Left ventricle myocardium inferior (tissue), 1 donor: ENCODE measurements at regions not wholly inside any gene's neighbourhood (a gene's known extent, or its start where the extent isn't known, plus 50 kb on each side); places are given as distances from the start of the nearest gene placed in this dataset.

Experiments used
- DNase-seq: peaks from one replicate; pipeline ENCODE4 v3.0.0-alpha.2; 2020
- H3K27ac ChIP-seq: fragments of 200-600 bp; replicated peaks from 2 replicates; pipeline ENCODE4 v1.8.0; 2021
- H3K27me3 ChIP-seq: fragments of 200-600 bp; 2 replicates; pipeline ENCODE4 v1.8.0; 2021; ENCODE audit warnings: low read depth
- H3K36me3 ChIP-seq: fragments of 200-600 bp; 2 replicates; pipeline ENCODE4 v1.8.0; 2021
- H3K4me1 ChIP-seq: fragments of 200-600 bp; 2 replicates; pipeline ENCODE4 v1.8.0; 2021
- H3K4me3 ChIP-seq: fragments of 200-600 bp; 2 replicates; pipeline ENCODE4 v1.8.0; 2021; ENCODE audit warnings: mild to moderate bottlenecking, moderate library complexity
- H3K9me3 ChIP-seq: fragments of 200-600 bp; replicated peaks from 2 replicates; pipeline ENCODE4 v1.8.0; 2021
- intact Hi-C: fragments of 100-400 bp; cut with micrococcal nuclease; formaldehyde crosslinking; loops from one replicate; pipeline ENCODE4 v1.11.0; 2022
- TF ChIP-seq, protein P1 (sequence below): fragments of 200-600 bp; IDR thresholded peaks from 2 replicates; pipeline ENCODE4 v1.8.0; 2021; ENCODE audit warnings: antibody characterized with exemption, mild to moderate bottlenecking, borderline replicate concordance
- donor health status: DM: no; HTN: yes; CAD: no; lungs with severe emphysema.

DNA sequence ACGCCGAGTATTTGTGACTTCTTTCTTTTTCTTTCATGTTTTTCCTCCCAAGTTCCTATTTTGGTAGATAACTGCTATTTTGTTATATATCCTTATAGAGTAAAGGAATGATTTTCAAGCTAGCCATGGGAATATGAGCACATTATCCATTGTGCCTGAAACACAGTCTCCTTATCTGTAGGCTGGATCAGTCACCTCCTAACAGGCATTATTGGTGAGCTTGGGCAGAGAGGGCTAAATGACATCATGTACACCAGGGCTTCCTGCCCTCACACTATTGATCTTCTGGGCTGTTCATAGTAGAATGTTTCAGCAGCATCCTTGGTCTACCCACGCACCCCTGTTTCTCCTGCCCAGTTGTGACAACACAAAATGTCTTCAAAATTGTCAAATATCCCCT lies 88.1 kb upstream of the CTBP2 start:
- H3K27ac ChIP-seq, result no peak overlapping the region
- peaks cover 30% of the 10 kb centered on the region for H3K9me3 ChIP-seq
- TF ChIP-seq, protein P1, sequence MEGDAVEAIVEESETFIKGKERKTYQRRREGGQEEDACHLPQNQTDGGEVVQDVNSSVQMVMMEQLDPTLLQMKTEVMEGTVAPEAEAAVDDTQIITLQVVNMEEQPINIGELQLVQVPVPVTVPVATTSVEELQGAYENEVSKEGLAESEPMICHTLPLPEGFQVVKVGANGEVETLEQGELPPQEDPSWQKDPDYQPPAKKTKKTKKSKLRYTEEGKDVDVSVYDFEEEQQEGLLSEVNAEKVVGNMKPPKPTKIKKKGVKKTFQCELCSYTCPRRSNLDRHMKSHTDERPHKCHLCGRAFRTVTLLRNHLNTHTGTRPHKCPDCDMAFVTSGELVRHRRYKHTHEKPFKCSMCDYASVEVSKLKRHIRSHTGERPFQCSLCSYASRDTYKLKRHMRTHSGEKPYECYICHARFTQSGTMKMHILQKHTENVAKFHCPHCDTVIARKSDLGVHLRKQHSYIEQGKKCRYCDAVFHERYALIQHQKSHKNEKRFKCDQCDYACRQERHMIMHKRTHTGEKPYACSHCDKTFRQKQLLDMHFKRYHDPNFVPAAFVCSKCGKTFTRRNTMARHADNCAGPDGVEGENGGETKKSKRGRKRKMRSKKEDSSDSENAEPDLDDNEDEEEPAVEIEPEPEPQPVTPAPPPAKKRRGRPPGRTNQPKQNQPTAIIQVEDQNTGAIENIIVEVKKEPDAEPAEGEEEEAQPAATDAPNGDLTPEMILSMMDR, result no peak
- no peak for DNase-seq
- intact Hi-C loops, result no loop called here
- H3K4me1 ChIP-seq, result no peaks in the 10 kb centered on the region
- no peak overlapping the region for H3K4me3 ChIP-seq
- H3K27me3 ChIP-seq, result peaks cover 59% of the 10 kb centered on the region
- H3K36me3 ChIP-seq, result no peaks in the 10 kb centered on the region

- Histone ChIP-seq H3K27ac (no peak overlapping the region), H3K4me1 (no peaks in the 10 kb centered on the region), H3K36me3 (no peaks in the 10 kb centered on the region), H3K4me3 (no peak overlapping the region), H3K27me3 (peaks cover 52% of the 10 kb centered on the region), H3K9me3 (peaks cover 21% of the 10 kb centered on the region)
- TF ChIP-seq, protein P1, result no peak
- intact Hi-C loops, result no loop called here
- no peak for DNase-seq
Measured at GRCh38 chr10:125247576-125247975, 87.2 kb upstream of the CTBP2 start.

GRCh38 chr10:125243532-125244253 lies 83.3 kb upstream of the CTBP2 start:
- peaks cover 5% of the 10 kb centered on the region for H3K9me3 ChIP-seq
- intact Hi-C loops, result no loop called here
- no peaks in the 10 kb centered on the region for H3K4me1 ChIP-seq
- no peak for DNase-seq
- no peak overlapping the region for H3K27ac ChIP-seq
- TF ChIP-seq, protein P1, result no peak
- no peak overlapping the region for H3K4me3 ChIP-seq
- H3K36me3 ChIP-seq, result no peaks in the 10 kb centered on the region
- peaks cover 54% of the 10 kb centered on the region for H3K27me3 ChIP-seq

GRCh38 chr10:125238682-125239081 lies 78.3 kb upstream of the CTBP2 start:
- no peaks in the 10 kb centered on the region for H3K36me3 ChIP-seq
- peaks cover 36% of the 10 kb centered on the region for H3K27me3 ChIP-seq
- peaks cover 15% of the 10 kb centered on the region for H3K9me3 ChIP-seq
- TF ChIP-seq, protein P1, result no peak
- H3K27ac ChIP-seq, result no peak overlapping the region
- intact Hi-C loops, result no loop called here
- H3K4me1 ChIP-seq, result no peaks in the 10 kb centered on the region
- no peak for DNase-seq
- H3K4me3 ChIP-seq, result no peak overlapping the region

DNA sequence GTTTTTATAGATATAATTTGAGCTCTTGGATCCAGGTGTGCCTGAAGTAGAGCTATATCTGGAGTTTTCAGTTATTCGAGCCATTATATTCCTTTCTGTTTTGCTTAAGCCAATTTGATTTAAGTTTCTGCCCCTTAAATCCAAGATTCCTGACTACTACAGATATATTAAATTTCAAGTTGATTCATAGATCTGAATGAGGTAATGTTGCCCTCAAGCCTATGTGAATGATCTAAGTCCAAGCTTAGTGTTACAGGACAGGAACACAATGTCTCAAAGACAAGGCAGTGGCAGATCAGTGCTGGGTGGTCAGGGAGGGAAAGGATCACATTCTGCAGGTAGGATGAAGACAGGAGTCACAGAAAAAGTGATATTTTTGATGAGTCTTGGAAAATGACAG lies 75.7 kb upstream of the CTBP2 start:
- no peaks in the 10 kb centered on the region for H3K36me3 ChIP-seq
- peaks cover 15% of the 10 kb centered on the region for H3K9me3 ChIP-seq
- no peak overlapping the region for H3K4me3 ChIP-seq
- intact Hi-C loops, result no loop called here
- no peak overlapping the region for H3K27ac ChIP-seq
- no peak for DNase-seq
- H3K4me1 ChIP-seq, result no peaks in the 10 kb centered on the region
- TF ChIP-seq, protein P1, result no peak
- H3K27me3 ChIP-seq, result peaks cover 45% of the 10 kb centered on the region
